HG03108 (cell line): ENCODE measurements at regions not wholly inside any gene's neighbourhood (a gene's known extent, or its start where the extent isn't known, plus 50 kb on each side); places are given as distances from the start of the nearest gene placed in this dataset.

Source experiments
- ATAC-seq: cut with Tn5 transposase; IDR thresholded peaks from one replicate; pipeline ENCODE4 v1.9.1; 2021; ENCODE audit warnings: moderate library complexity; ENCODE audit not compliant: unreplicated experiment

GRCh38 chr14:85479306-85479705 lies 50.6 kb upstream of the FLRT2 start:
- no peak for ATAC-seq

DNA sequence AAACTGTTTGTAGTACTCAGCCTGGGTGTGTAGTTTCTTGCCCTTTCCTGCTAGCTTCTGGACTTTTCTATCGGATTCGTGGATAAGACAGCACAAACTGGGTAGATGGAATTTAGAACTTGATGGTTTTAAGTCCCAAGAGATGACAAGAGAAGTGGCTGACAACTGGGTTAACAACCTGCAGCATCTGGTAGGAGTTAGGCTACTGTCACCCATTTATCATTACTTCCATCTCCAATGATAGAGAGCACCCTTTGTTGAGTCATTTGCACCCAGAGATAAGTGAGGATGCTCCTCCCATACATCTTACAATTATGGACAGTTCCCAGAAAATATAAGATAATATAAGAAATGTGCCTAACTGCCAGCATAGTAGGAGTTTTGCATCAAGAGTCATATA lies 50.2 kb upstream of the FLRT2 start:
- no peak for ATAC-seq
